ENCODE measurements at regions not wholly inside any gene's neighbourhood (a gene's known extent, or its start where the extent isn't known, plus 50 kb on each side); places are given as distances from the start of the nearest gene placed in this dataset.

- Histone ChIP-seq H3K4me2 (ENCODE audit: low read length) (no peak overlapping the region), H2AFZ (ENCODE audit: low read depth, low read length) (no peak overlapping the region), H3K4me3 (ENCODE audit: low read length) (no peak overlapping the region), H3K9ac (ENCODE audit: low read length) (no peak overlapping the region), H3F3A (ENCODE audit: insufficient read depth, low read length, poor library complexity, severe bottlenecking) (no peaks in the 10 kb centered on the region), H3K36me3 (ENCODE audit: insufficient read depth, low read length) (no peaks in the 10 kb centered on the region), H3K9me3 (ENCODE audit: low read length) (no peaks in the 10 kb centered on the region), H3K9me2 (ENCODE audit: insufficient read depth, low read length) (no peaks in the 10 kb centered on the region), H3K27ac (ENCODE audit: low read length) (no peak overlapping the region), H3K79me2 (replicated peaks; ENCODE audit: insufficient read depth, low read length) (no peaks in the 10 kb centered on the region), H4K20me1 (ENCODE audit: insufficient read depth) (no peaks in the 10 kb centered on the region), H3K27me3 (ENCODE audit: insufficient read depth, low read depth, low read length) (no peaks in the 10 kb centered on the region)
- no peak for TF ChIP-seq CTCF (IDR thresholded peaks at IDR 0.05; ENCODE audit: poor library complexity, severe bottlenecking)
- no peak for TF ChIP-seq EP300 (conservative IDR thresholded peaks at IDR 0.05; ENCODE audit: poor library complexity, severe bottlenecking)
- no peak for TF ChIP-seq SMC3 (conservative IDR thresholded peaks at IDR 0.05; ENCODE audit: poor library complexity)
- TF ChIP-seq RAD21 (conservative IDR thresholded peaks at IDR 0.05), result no peak
- TF ChIP-seq EZH2 (IDR thresholded peaks at IDR 0.05; ENCODE audit: borderline replicate concordance, insufficient read depth, low read length, poor library complexity, severe bottlenecking), result no peak
- no peak for TF ChIP-seq POLR2AphosphoS5 (IDR thresholded peaks at IDR 0.05)
- TF ChIP-seq REST (IDR thresholded peaks at IDR 0.05; ENCODE audit: borderline replicate concordance), result no peak
Observed at GRCh38 chr2:221005338-221005737, 566.8 kb downstream of the EPHA4 start.

- H3K27me3 ChIP-seq (ENCODE audit: insufficient read depth, low read depth, low read length), result no peaks in the 10 kb centered on the region
- no peaks in the 10 kb centered on the region for H3K9me3 ChIP-seq (ENCODE audit: low read length)
- H4K20me1 ChIP-seq (ENCODE audit: insufficient read depth), result no peaks in the 10 kb centered on the region
- no peak overlapping the region for H3K4me3 ChIP-seq (ENCODE audit: low read length)
- no peak overlapping the region for H3K27ac ChIP-seq (ENCODE audit: low read length)
- no peaks in the 10 kb centered on the region for H3K36me3 ChIP-seq (ENCODE audit: insufficient read depth, low read length)
- H3F3A ChIP-seq (ENCODE audit: insufficient read depth, low read length, poor library complexity, severe bottlenecking), result no peaks in the 10 kb centered on the region
- no peak overlapping the region for H2AFZ ChIP-seq (ENCODE audit: low read depth, low read length)
- H3K79me2 ChIP-seq (replicated peaks; ENCODE audit: insufficient read depth, low read length), result no peaks in the 10 kb centered on the region
- no peaks in the 10 kb centered on the region for H3K9me2 ChIP-seq (ENCODE audit: insufficient read depth, low read length)
- H3K4me2 ChIP-seq (ENCODE audit: low read length), result no peak overlapping the region
- no peak for TF ChIP-seq CTCF (IDR thresholded peaks at IDR 0.05; ENCODE audit: poor library complexity, severe bottlenecking)
- TF ChIP-seq REST (IDR thresholded peaks at IDR 0.05; ENCODE audit: borderline replicate concordance), result no peak
- no peak for TF ChIP-seq SMC3 (conservative IDR thresholded peaks at IDR 0.05; ENCODE audit: poor library complexity)
- no peak for TF ChIP-seq MXI1 (conservative IDR thresholded peaks at IDR 0.05; ENCODE audit: poor library complexity, severe bottlenecking)
- no peak for TF ChIP-seq TAF1 (IDR thresholded peaks at IDR 0.05; ENCODE audit: low read depth)
- no peak for TF ChIP-seq POLR2AphosphoS5 (IDR thresholded peaks at IDR 0.05)
- TF ChIP-seq EP300 (conservative IDR thresholded peaks at IDR 0.05; ENCODE audit: poor library complexity, severe bottlenecking), result no peak
- TF ChIP-seq EZH2 (IDR thresholded peaks at IDR 0.05; ENCODE audit: borderline replicate concordance, insufficient read depth, low read length, poor library complexity, severe bottlenecking), result no peak
- no peak for TF ChIP-seq RAD21 (conservative IDR thresholded peaks at IDR 0.05)
- H3K9ac ChIP-seq (ENCODE audit: low read length), result no peak overlapping the region
Observed at GRCh38 chr2:221006084-221006483, 566.0 kb downstream of the EPHA4 start.
